ENCODE measurements at regions not wholly inside any gene's neighbourhood (a gene's known extent, or its start where the extent isn't known, plus 50 kb on each side); places are given as distances from the start of the nearest gene placed in this dataset.
"Not testable (repeated sequence)": the region's sequence is repeated elsewhere in the genome, so short reads cannot be mapped to it uniquely, and the experiment has no call there.

- DNase-seq (ENCODE audit: low spot score): not testable (repeated sequence)
These were observed 94.0 kb upstream of the NIPBL start for GRCh38 chr5:36782612-36783011.

- no peak for DNase-seq (ENCODE audit: low spot score)
These were observed 90.0 kb upstream of the NIPBL start for GRCh38 chr5:36786448-36787012.

- DNase-seq (ENCODE audit: low spot score): no peak
These were observed 89.0 kb upstream of the NIPBL start for GRCh38 chr5:36787365-36788093.

GRCh38 chr5:36790847-36791246 is 85.7 kb upstream of the NIPBL start:
- DNase-seq (ENCODE audit: low spot score): no peak

- no peak for DNase-seq (ENCODE audit: low spot score)
These were observed 83.9 kb upstream of the NIPBL start for GRCh38 chr5:36792560-36793180.

- no peak for DNase-seq (ENCODE audit: low spot score)
These were observed 81.2 kb upstream of the NIPBL start for GRCh38 chr5:36795366-36795765.

GRCh38 chr5:36796155-36796554 is 80.4 kb upstream of the NIPBL start:
- no peak for DNase-seq (ENCODE audit: low spot score)

- DNase-seq (ENCODE audit: low spot score): no peak
These were observed 75.0 kb upstream of the NIPBL start for GRCh38 chr5:36801523-36801922.

- DNase-seq (ENCODE audit: low spot score): no peak
These were observed 74.4 kb upstream of the NIPBL start for GRCh38 chr5:36802187-36802586.

- DNase-seq (ENCODE audit: low spot score): not testable (repeated sequence)
These were observed 63.3 kb upstream of the NIPBL start for GRCh38 chr5:36813249-36813648.

GRCh38 chr5:36815871-36816270 is 60.7 kb upstream of the NIPBL start:
- DNase-seq (ENCODE audit: low spot score): no peak

- DNase-seq (ENCODE audit: low spot score): peak; percentile 26
These were observed 55.7 kb upstream of the NIPBL start for GRCh38 chr5:36820900-36821299.

GRCh38 chr5:36826694-36827093 is 49.9 kb upstream of the NIPBL start:
- DNase-seq (ENCODE audit: low spot score): no peak
